ENCODE measurements at regions not wholly inside any gene's neighbourhood (a gene's known extent, or its start where the extent isn't known, plus 50 kb on each side); places are given as distances from the start of the nearest gene placed in this dataset.

DNA sequence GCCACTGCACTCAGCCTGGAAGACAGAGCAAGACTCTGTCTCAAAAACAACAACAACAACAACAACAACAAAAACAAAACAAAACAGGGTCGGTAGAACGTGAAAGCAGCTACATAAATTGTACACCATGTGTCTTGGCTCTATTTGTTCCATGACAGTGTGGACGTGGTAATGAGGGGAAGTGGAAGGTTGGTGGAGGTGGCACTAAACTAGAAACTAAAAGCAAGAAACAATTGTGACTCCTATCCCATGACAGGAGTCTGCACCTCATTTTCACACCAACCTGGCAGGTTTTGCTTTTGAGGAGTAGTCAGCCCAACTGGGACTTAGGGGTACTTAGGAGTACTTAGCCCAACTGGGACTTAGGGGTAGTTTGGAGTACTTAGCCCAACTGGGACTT lies 62.5 kb upstream of the MRPS9 start:
- TF ChIP-seq, protein P1, sequence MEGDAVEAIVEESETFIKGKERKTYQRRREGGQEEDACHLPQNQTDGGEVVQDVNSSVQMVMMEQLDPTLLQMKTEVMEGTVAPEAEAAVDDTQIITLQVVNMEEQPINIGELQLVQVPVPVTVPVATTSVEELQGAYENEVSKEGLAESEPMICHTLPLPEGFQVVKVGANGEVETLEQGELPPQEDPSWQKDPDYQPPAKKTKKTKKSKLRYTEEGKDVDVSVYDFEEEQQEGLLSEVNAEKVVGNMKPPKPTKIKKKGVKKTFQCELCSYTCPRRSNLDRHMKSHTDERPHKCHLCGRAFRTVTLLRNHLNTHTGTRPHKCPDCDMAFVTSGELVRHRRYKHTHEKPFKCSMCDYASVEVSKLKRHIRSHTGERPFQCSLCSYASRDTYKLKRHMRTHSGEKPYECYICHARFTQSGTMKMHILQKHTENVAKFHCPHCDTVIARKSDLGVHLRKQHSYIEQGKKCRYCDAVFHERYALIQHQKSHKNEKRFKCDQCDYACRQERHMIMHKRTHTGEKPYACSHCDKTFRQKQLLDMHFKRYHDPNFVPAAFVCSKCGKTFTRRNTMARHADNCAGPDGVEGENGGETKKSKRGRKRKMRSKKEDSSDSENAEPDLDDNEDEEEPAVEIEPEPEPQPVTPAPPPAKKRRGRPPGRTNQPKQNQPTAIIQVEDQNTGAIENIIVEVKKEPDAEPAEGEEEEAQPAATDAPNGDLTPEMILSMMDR (IDR thresholded peaks at IDR 0.05): no peak
- TF ChIP-seq ZFX (IDR thresholded peaks at IDR 0.05; ENCODE audit: borderline replicate concordance): no peak

Measured in 22Rv1 (cell line).